CD14-positive monocyte (primary cell): ENCODE measurements at regions not wholly inside any gene's neighbourhood (a gene's known extent, or its start where the extent isn't known, plus 50 kb on each side); places are given as distances from the start of the nearest gene placed in this dataset.

Source experiments
- DNase-seq, 3 donors: peaks; one replicate each; pipeline ENCODE4 v3.0.0-alpha.2; 2011 to 2022
- H2AFZ ChIP-seq: 2 replicates; pipeline ENCODE4 v1.6.0; 2012; ENCODE audit warnings: mild to moderate bottlenecking, low read depth, low read length, inconsistent platforms; ENCODE audit not compliant: insufficient read depth, poor library complexity, severe bottlenecking
- H3K27ac ChIP-seq, 2 donors: 1 replicate in 1 of 2; 2 replicates in 1 of 2; pipeline ENCODE4 v1.5.1; 2012 to 2013; ENCODE audit warnings: low read length in 2 of 2, control low read depth in 1 of 2, inconsistent platforms in 1 of 2, low read depth in 1 of 2, mild to moderate bottlenecking in 1 of 2
- H3K27me3 ChIP-seq, 2 donors: one replicate each; pipeline versions ENCODE4 v1.6.0 to v1.6.1; 2011 to 2013; ENCODE audit warnings: low read length in 2 of 2; ENCODE audit not compliant: control insufficient read depth in 2 of 2, insufficient read depth in 2 of 2
- H3K36me3 ChIP-seq, 2 donors: replicated peaks in 1 of 2; 1 replicate in 1 of 2; 2 replicates in 1 of 2; pipeline versions ENCODE4 v1.5.1 to v1.6.1; 2012 to 2013; ENCODE audit warnings: low read length in 2 of 2, control low read depth in 1 of 2, inconsistent platforms in 1 of 2, mild to moderate bottlenecking in 1 of 2; ENCODE audit not compliant: insufficient read depth in 2 of 2, control insufficient read depth in 1 of 2
- H3K4me1 ChIP-seq, 2 donors: 1 replicate in 1 of 2; 2 replicates in 1 of 2; pipeline versions ENCODE4 v1.5.1 to v1.6.1; 2012 to 2013; ENCODE audit warnings: low read length in 2 of 2, control low read depth in 1 of 2, inconsistent platforms in 1 of 2, mild to moderate bottlenecking in 1 of 2, moderate library complexity in 1 of 2; ENCODE audit not compliant: insufficient read depth in 2 of 2, control insufficient read depth in 1 of 2
- H3K4me2 ChIP-seq: replicated peaks from 2 replicates; pipeline ENCODE3; 2012; ENCODE audit warnings: low read length, moderate library complexity, mild to moderate bottlenecking; ENCODE audit not compliant: poor library complexity, severe bottlenecking; ENCODE audit errors: extremely low read depth
- H3K4me3 ChIP-seq, 3 experiments: fragments of 200-600 bp in 1 of 3; sonication (generic) in 1 of 3; replicated peaks in 1 of 3; 1 replicate in 2 of 3; 2 replicates in 1 of 3; pipeline ENCODE4 v1.5.1; 2011 to 2013; ENCODE audit warnings: low read length in 3 of 3, mild to moderate bottlenecking in 3 of 3, control low read depth in 2 of 3, low read depth in 2 of 3, inconsistent platforms in 1 of 3, moderate library complexity in 1 of 3
- H3K79me2 ChIP-seq: 2 replicates; pipeline ENCODE4 v1.6.0; 2012; ENCODE audit warnings: mild to moderate bottlenecking, control low read depth, inconsistent platforms, low read length, moderate library complexity; ENCODE audit not compliant: insufficient read depth
- H3K9ac ChIP-seq: 2 replicates; pipeline ENCODE4 v1.6.0; 2017; ENCODE audit warnings: low read length, mild to moderate bottlenecking; ENCODE audit not compliant: insufficient read depth, poor library complexity, severe bottlenecking
- H3K9me3 ChIP-seq, 2 donors: replicated peaks in 1 of 2; 1 replicate in 1 of 2; 2 replicates in 1 of 2; pipeline versions ENCODE4 v1.5.1 to v1.6.1; 2012 to 2013; ENCODE audit warnings: low read length in 2 of 2, control low read depth in 1 of 2; ENCODE audit not compliant: control insufficient read depth in 1 of 2, insufficient read depth in 1 of 2
- H4K20me1 ChIP-seq: 2 replicates; pipeline ENCODE4 v1.6.0; 2012; ENCODE audit warnings: mild to moderate bottlenecking, low read length, control low read depth, moderate library complexity; ENCODE audit not compliant: insufficient read depth
- H3K27ac Mint-ChIP-seq, 7 donors: one replicate each; pipeline ENCODE4 v1.8.0; 2020; ENCODE audit warnings: mild to moderate bottlenecking in 7 of 7, mixed read lengths in 7 of 7, moderate library complexity in 6 of 7, inconsistent platforms in 2 of 7
- H3K27me3 Mint-ChIP-seq, 3 donors: one replicate each; pipeline ENCODE4 v1.8.0; 2021 to 2022; ENCODE audit warnings: low read depth in 3 of 3, mild to moderate bottlenecking in 3 of 3, mixed read lengths in 3 of 3, moderate library complexity in 3 of 3, inconsistent platforms in 1 of 3
- H3K36me3 Mint-ChIP-seq, 2 donors: one replicate each; pipeline ENCODE4 v1.8.0; 2020; ENCODE audit warnings: mixed read lengths in 2 of 2, inconsistent platforms in 1 of 2, mild to moderate bottlenecking in 1 of 2
- H3K4me1 Mint-ChIP-seq: one replicate; pipeline ENCODE4 v1.8.0; 2020; ENCODE audit warnings: mild to moderate bottlenecking, mixed read lengths
- H3K4me3 Mint-ChIP-seq, 2 donors: one replicate each; pipeline ENCODE4 v1.8.0; 2020; ENCODE audit warnings: mild to moderate bottlenecking in 2 of 2, mixed read lengths in 2 of 2, moderate library complexity in 1 of 2
- H3K9me3 Mint-ChIP-seq, 7 donors: one replicate each; pipeline ENCODE4 v1.8.0; 2020 to 2022; ENCODE audit warnings: mixed read lengths in 7 of 7, mild to moderate bottlenecking in 6 of 7, moderate library complexity in 6 of 7, inconsistent platforms in 2 of 7
- CTCF ChIP-seq: fragments of 200-600 bp; IDR thresholded peaks from one replicate; pipeline ENCODE4 v1.8.0; 2022; ENCODE audit warnings: antibody characterized with exemption, mild to moderate bottlenecking
- WGBS: methylation state at CpG from one replicate; pipeline ENCODE4 v1.1.5; 2013; ENCODE audit warnings: missing lambda C conversion rate; ENCODE audit not compliant: insufficient coverage; 5-methylcytosine and 5-hydroxymethylcytosine counted together
- intact Hi-C, 2 donors: fragments of 100-400 bp; cut with micrococcal nuclease; formaldehyde crosslinking; loops; one replicate each; pipeline versions ENCODE4 v1.15.0 to v1.15.1; 2023

GRCh38 chr4:62450740-62451139 lies 1250.6 kb downstream of the ADGRL3 start:
- Histone ChIP-seq H3K36me3 (no peaks in the 10 kb centered on the region), H3K4me3 (no peak overlapping the region), H3K4me2 (no peak overlapping the region), H4K20me1 (no peaks in the 10 kb centered on the region), H3K27me3 (no peaks in the 10 kb centered on the region), H3K9ac (no peak overlapping the region), H3K4me1 (no peaks in the 10 kb centered on the region), H3K9me3 (no peaks in the 10 kb centered on the region), H3K27ac (no peak overlapping the region), H2AFZ (no peak overlapping the region), H3K79me2 (no peaks in the 10 kb centered on the region)
- no peaks in the 10 kb centered on the region for H3K4me1 Mint-ChIP-seq
- no peak for TF ChIP-seq CTCF
- H3K4me3 Mint-ChIP-seq = no peak overlapping the region
- H3K27me3 Mint-ChIP-seq = no peaks in the 10 kb centered on the region
- peaks cover 0 to 5% (median 0%) of the 10 kb centered on the region in 7 donors for H3K9me3 Mint-ChIP-seq
- no peak overlapping the region for H3K27ac Mint-ChIP-seq
- H3K36me3 Mint-ChIP-seq = no peaks in the 10 kb centered on the region
- intact Hi-C loops = no loop called here
- DNase-seq = no peak

- no peaks in the 10 kb centered on the region for H3K27me3 Mint-ChIP-seq
- Histone ChIP-seq H2AFZ (no peak overlapping the region), H3K27ac (no peak overlapping the region), H3K79me2 (no peaks in the 10 kb centered on the region), H3K36me3 (no peaks in the 10 kb centered on the region), H3K9ac (no peak overlapping the region), H3K4me2 (no peak overlapping the region), H3K9me3 (no peaks in the 10 kb centered on the region), H4K20me1 (no peaks in the 10 kb centered on the region), H3K4me1 (no peaks in the 10 kb centered on the region), H3K4me3 (no peak overlapping the region), H3K27me3 (no peaks in the 10 kb centered on the region)
- H3K4me3 Mint-ChIP-seq = no peak overlapping the region
- WGBS = no CpG with 5 or more reads among the region's 2 CpGs
- DNase-seq = no peak
- H3K4me1 Mint-ChIP-seq = no peaks in the 10 kb centered on the region
- H3K27ac Mint-ChIP-seq = no peak overlapping the region
- no peaks in the 10 kb centered on the region for H3K36me3 Mint-ChIP-seq
- TF ChIP-seq CTCF = no peak
- intact Hi-C loops = no loop called here
- peaks cover 0 to 5% (median 0%) of the 10 kb centered on the region in 7 donors for H3K9me3 Mint-ChIP-seq
Measured at GRCh38 chr4:62449538-62449937, 1249.4 kb downstream of the ADGRL3 start.
